Neural cell (in vitro differentiated cells): ENCODE measurements at regions not wholly inside any gene's neighbourhood (a gene's known extent, or its start where the extent isn't known, plus 50 kb on each side); places are given as distances from the start of the nearest gene placed in this dataset.

Source experiments
- EP300 ChIP-seq: fragments of 450-650 bp; conservative IDR thresholded peaks from 2 replicates; pipeline ENCODE4 v1.6.1; 2014; ENCODE audit warnings: antibody characterized with exemption, mild to moderate bottlenecking, moderate library complexity; ENCODE audit not compliant: poor library complexity, severe bottlenecking
- EZH2 ChIP-seq: fragments of 200-600, 300-800 bp; shearing (Covaris generic), sonication (generic); IDR thresholded peaks from 2 replicates; pipeline ENCODE4 v1.6.1; 2014; ENCODE audit warnings: antibody characterized with exemption, low read length, borderline replicate concordance, mild to moderate bottlenecking; ENCODE audit not compliant: insufficient read depth, poor library complexity, severe bottlenecking
- POLR2AphosphoS5 ChIP-seq: IDR thresholded peaks from 2 replicates; pipeline ENCODE4 v1.6.1; 2012
- TF ChIP-seq, protein P1 (sequence below): fragments of 450-650 bp; IDR thresholded peaks from 2 replicates; pipeline ENCODE4 v1.5.1; 2014; ENCODE audit warnings: antibody characterized with exemption, mild to moderate bottlenecking, moderate library complexity; ENCODE audit not compliant: poor library complexity, severe bottlenecking
- TF ChIP-seq, protein P2 (sequence below): IDR thresholded peaks from 2 replicates; pipeline ENCODE4 v1.6.1; 2012; ENCODE audit warnings: borderline replicate concordance

DNA sequence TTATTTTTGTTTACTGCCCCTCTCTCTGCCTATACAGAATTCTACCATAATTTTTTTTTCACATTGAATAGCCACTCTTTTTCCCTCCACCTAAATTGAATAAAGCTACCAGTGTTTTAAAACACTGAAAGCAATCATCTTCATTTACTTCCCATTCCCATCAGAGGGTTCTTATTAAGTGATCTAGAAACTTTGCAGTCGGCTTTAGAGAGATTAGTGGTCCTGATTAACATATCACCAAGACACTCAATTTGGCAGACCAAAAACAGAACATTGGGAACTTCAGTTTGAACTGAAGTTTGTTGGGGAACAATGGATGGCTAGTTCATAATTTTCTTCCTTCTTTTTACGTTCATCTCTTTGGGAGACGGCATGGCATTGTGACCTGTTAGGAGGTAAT, 249.5 kb downstream of the CBLN4 start:
- TF ChIP-seq, protein P1, sequence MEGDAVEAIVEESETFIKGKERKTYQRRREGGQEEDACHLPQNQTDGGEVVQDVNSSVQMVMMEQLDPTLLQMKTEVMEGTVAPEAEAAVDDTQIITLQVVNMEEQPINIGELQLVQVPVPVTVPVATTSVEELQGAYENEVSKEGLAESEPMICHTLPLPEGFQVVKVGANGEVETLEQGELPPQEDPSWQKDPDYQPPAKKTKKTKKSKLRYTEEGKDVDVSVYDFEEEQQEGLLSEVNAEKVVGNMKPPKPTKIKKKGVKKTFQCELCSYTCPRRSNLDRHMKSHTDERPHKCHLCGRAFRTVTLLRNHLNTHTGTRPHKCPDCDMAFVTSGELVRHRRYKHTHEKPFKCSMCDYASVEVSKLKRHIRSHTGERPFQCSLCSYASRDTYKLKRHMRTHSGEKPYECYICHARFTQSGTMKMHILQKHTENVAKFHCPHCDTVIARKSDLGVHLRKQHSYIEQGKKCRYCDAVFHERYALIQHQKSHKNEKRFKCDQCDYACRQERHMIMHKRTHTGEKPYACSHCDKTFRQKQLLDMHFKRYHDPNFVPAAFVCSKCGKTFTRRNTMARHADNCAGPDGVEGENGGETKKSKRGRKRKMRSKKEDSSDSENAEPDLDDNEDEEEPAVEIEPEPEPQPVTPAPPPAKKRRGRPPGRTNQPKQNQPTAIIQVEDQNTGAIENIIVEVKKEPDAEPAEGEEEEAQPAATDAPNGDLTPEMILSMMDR: no peak
- TF ChIP-seq POLR2AphosphoS5 (no peak), EP300 (no peak), EZH2 (no peak)
- TF ChIP-seq, protein P2, sequence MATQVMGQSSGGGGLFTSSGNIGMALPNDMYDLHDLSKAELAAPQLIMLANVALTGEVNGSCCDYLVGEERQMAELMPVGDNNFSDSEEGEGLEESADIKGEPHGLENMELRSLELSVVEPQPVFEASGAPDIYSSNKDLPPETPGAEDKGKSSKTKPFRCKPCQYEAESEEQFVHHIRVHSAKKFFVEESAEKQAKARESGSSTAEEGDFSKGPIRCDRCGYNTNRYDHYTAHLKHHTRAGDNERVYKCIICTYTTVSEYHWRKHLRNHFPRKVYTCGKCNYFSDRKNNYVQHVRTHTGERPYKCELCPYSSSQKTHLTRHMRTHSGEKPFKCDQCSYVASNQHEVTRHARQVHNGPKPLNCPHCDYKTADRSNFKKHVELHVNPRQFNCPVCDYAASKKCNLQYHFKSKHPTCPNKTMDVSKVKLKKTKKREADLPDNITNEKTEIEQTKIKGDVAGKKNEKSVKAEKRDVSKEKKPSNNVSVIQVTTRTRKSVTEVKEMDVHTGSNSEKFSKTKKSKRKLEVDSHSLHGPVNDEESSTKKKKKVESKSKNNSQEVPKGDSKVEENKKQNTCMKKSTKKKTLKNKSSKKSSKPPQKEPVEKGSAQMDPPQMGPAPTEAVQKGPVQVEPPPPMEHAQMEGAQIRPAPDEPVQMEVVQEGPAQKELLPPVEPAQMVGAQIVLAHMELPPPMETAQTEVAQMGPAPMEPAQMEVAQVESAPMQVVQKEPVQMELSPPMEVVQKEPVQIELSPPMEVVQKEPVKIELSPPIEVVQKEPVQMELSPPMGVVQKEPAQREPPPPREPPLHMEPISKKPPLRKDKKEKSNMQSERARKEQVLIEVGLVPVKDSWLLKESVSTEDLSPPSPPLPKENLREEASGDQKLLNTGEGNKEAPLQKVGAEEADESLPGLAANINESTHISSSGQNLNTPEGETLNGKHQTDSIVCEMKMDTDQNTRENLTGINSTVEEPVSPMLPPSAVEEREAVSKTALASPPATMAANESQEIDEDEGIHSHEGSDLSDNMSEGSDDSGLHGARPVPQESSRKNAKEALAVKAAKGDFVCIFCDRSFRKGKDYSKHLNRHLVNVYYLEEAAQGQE: no peak
